RWPE2 (cell line): ENCODE measurements at regions not wholly inside any gene's neighbourhood (a gene's known extent, or its start where the extent isn't known, plus 50 kb on each side); places are given as distances from the start of the nearest gene placed in this dataset.

ENCODE experiments used
- ATAC-seq: fragments of 200-7000 bp; cut with Tn5 transposase; 3 replicates; pipeline ENCODE4 v1.9.1; 2021; ENCODE audit warnings: low read depth
- DNase-seq: peaks from one replicate; pipeline ENCODE4 v3.0.0-alpha.2; 2020; ENCODE audit warnings: low spot score
- H3K27ac ChIP-seq: fragments of 450-650 bp; 2 replicates; pipeline ENCODE4 v1.5.1; 2017; ENCODE audit warnings: mild to moderate bottlenecking; ENCODE audit not compliant: poor library complexity, severe bottlenecking
- H3K27me3 ChIP-seq: fragments of 250-450 bp; sonication (Bioruptor Pico); 2 replicates; pipeline ENCODE4 v1.5.1; 2021; ENCODE audit warnings: mild to moderate bottlenecking, moderate library complexity; ENCODE audit not compliant: insufficient read depth, poor library complexity, severe bottlenecking
- H3K36me3 ChIP-seq: fragments of 250-450 bp; sonication (Bioruptor Pico); 2 replicates; pipeline ENCODE4 v1.5.1; 2020; ENCODE audit warnings: low read depth, mild to moderate bottlenecking, moderate library complexity
- H3K4me1 ChIP-seq: fragments of 250-450 bp; sonication (Bioruptor Pico); 2 replicates; pipeline ENCODE4 v1.5.1; 2021; ENCODE audit warnings: mild to moderate bottlenecking, moderate library complexity; ENCODE audit not compliant: insufficient read depth, poor library complexity, severe bottlenecking
- H3K4me3 ChIP-seq: fragments of 250-450 bp; sonication (Bioruptor Pico); 2 replicates; pipeline ENCODE4 v1.5.1; 2021; ENCODE audit warnings: mild to moderate bottlenecking, moderate library complexity; ENCODE audit not compliant: severe bottlenecking
- H3K9me3 ChIP-seq: fragments of 250-450 bp; sonication (Bioruptor Pico); 2 replicates; pipeline ENCODE4 v1.5.1; 2021; ENCODE audit warnings: mild to moderate bottlenecking, moderate library complexity; ENCODE audit not compliant: severe bottlenecking
- CTCF ChIP-seq: fragments of 450-650 bp; IDR thresholded peaks from one replicate; pipeline ENCODE4 v1.5.1; 2017; ENCODE audit warnings: mild to moderate bottlenecking, moderate library complexity; ENCODE audit not compliant: poor library complexity, severe bottlenecking

DNA sequence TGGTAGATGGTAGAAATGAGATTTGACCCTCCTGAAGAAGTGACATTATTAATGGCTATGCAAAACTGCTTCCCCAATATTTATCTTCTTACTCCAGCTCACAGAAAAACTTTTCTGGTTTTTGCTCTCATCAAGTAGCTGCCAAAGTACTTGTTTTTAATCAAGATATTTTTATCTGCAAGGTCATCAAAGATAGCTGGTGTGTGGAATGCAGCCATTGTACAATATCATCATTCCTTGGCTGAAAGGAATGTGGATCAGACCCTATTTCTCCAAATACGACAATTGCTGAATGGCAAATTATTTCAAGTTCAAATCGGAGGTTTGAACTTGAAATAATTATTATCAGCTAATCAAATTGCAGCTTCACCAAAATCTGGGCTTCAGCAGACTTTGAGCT is 126.9 kb upstream of the SLC7A14 start:
- Histone ChIP-seq H3K9me3 (no peaks in the 10 kb centered on the region), H3K27me3 (no peaks in the 10 kb centered on the region), H3K36me3 (no peaks in the 10 kb centered on the region), H3K27ac (peak overlapping the region; percentile 75), H3K4me1 (peaks cover 39% of the 10 kb centered on the region), H3K4me3 (no peak overlapping the region)
- no peak for TF ChIP-seq CTCF
- no peak for ATAC-seq
- no peak for DNase-seq

- Histone ChIP-seq H3K4me3 (no peak overlapping the region), H3K27ac (peak overlapping the region; percentile 75), H3K4me1 (peaks cover 42% of the 10 kb centered on the region), H3K27me3 (no peaks in the 10 kb centered on the region), H3K9me3 (no peaks in the 10 kb centered on the region), H3K36me3 (no peaks in the 10 kb centered on the region)
- no peak for TF ChIP-seq CTCF
- ATAC-seq = no peak
- DNase-seq = no peak
These were observed 126.5 kb upstream of the SLC7A14 start for GRCh38 chr3:170712336-170712735.

- DNase-seq (no peak), ATAC-seq (no peak)
- H3K9me3 ChIP-seq = no peaks in the 10 kb centered on the region
- H3K27ac ChIP-seq = peak overlapping the region; percentile 75
- TF ChIP-seq CTCF = no peak
- H3K36me3 ChIP-seq = no peaks in the 10 kb centered on the region
- peaks cover 46% of the 10 kb centered on the region for H3K4me1 ChIP-seq
- no peaks in the 10 kb centered on the region for H3K27me3 ChIP-seq
- no peak overlapping the region for H3K4me3 ChIP-seq
These were observed 125.9 kb upstream of the SLC7A14 start for GRCh38 chr3:170711786-170712185.

DNA sequence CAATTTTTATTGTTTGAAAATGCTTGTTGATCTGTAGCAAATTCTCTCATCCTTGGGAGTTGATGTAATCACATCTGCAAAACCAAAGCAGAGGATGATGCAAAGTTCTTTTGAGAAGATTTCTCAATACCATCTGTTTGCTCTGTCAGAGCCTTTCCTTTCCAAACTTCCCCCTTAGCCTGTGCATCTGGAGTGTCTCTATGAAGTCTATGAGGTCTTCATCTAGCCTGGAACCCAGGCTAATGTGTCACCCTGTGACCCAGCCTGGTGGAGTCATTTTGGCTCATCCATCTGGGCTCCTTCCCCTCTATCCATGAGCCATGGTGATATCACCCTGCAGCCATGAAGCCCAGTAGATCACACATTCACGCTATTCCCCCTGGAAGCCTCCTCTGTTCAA is 123.2 kb upstream of the SLC7A14 start:
- no peaks in the 10 kb centered on the region for H3K9me3 ChIP-seq
- H3K27me3 ChIP-seq = no peaks in the 10 kb centered on the region
- no peak for TF ChIP-seq CTCF
- ATAC-seq = peak; percentile 54
- peaks cover 36% of the 10 kb centered on the region for H3K4me1 ChIP-seq
- no peak overlapping the region for H3K4me3 ChIP-seq
- no peak for DNase-seq
- no peaks in the 10 kb centered on the region for H3K36me3 ChIP-seq
- H3K27ac ChIP-seq = peak overlapping the region; percentile 69

GRCh38 chr3:170707899-170708298 is 122.0 kb upstream of the SLC7A14 start:
- DNase-seq (no peak), ATAC-seq (peak; percentile 78)
- Histone ChIP-seq H3K9me3 (no peaks in the 10 kb centered on the region), H3K27ac (peak overlapping the region; percentile 69), H3K36me3 (no peaks in the 10 kb centered on the region), H3K4me3 (no peak overlapping the region), H3K27me3 (no peaks in the 10 kb centered on the region), H3K4me1 (peaks cover 32% of the 10 kb centered on the region)
- TF ChIP-seq CTCF = no peak
